Tibial nerve (tissue), 3 donors: ENCODE measurements at regions not wholly inside any gene's neighbourhood (a gene's known extent, or its start where the extent isn't known, plus 50 kb on each side); places are given as distances from the start of the nearest gene placed in this dataset.

Experiments
- CTCF ChIP-seq, 5 experiments: fragments of 200-600 bp in 3 of 5; fragments of 450-650 bp in 2 of 5; sonication (generic) in 3 of 5; IDR thresholded peaks; one replicate each; pipeline ENCODE4 v1.5.1; 2016 to 2019; ENCODE audit warnings: antibody characterized with exemption in 5 of 5, mild to moderate bottlenecking in 3 of 5, moderate library complexity in 2 of 5
- POLR2A ChIP-seq, 2 donors: fragments of 450-650 bp; IDR thresholded peaks; one replicate each; pipeline ENCODE4 v1.6.1; 2017; ENCODE audit warnings: antibody characterized with exemption in 2 of 2, mild to moderate bottlenecking in 2 of 2, moderate library complexity in 2 of 2

- TF ChIP-seq CTCF (IDR thresholded peaks at IDR 0.05) (no peak), POLR2A (IDR thresholded peaks at IDR 0.05) (no peak)
Observed at GRCh38 chr4:149140841-149141240, 674.8 kb downstream of the IQCM start.
